OCI-LY7 (cell line): ENCODE measurements at regions not wholly inside any gene's neighbourhood (a gene's known extent, or its start where the extent isn't known, plus 50 kb on each side); places are given as distances from the start of the nearest gene placed in this dataset.

Source experiments
- BruUV-seq: library from RNA; stranded (reverse); fragments of 400-500 nt; replicated peaks from 2 replicates; lab custom pipeline; 2021; lab: Mats Ljungman, UMichigan
- CTCF ChIA-PET: fragments of 300-600 bp; sonication (Branson Sonifier 250); formaldehyde crosslinking; loops from one replicate; lab custom pipeline; 2022; ENCODE audit warnings: antibody characterized with exemption; ENCODE audit not compliant: unreplicated experiment; lab: Charles Lee
- POLR2A ChIA-PET: fragments of 300-600 bp; sonication (Branson Sonifier 250); formaldehyde crosslinking; loops from one replicate; lab custom pipeline; 2022; ENCODE audit warnings: antibody characterized with exemption; lab: Charles Lee
- DNase-seq: peaks from one replicate; pipeline ENCODE4 v3.0.0-alpha.2; 2015; ENCODE audit warnings: low spot score
- H2AFZ ChIP-seq: fragments of 200-600 bp; sonication (generic), shearing (Covaris generic); 2 replicates; pipeline ENCODE4 v1.6.1; 2014; ENCODE audit warnings: mild to moderate bottlenecking, antibody characterized with exemption, low read length, moderate library complexity
- H3K27ac ChIP-seq: fragments of 200-600 bp; sonication (generic); 2 replicates; pipeline ENCODE4 v1.5.1; 2014; ENCODE audit warnings: mixed run types, low read depth, mild to moderate bottlenecking, moderate library complexity, low read length, inconsistent platforms; ENCODE audit not compliant: poor library complexity, severe bottlenecking
- H3K36me3 ChIP-seq: fragments of 200-600 bp; sonication (generic); 2 replicates; pipeline ENCODE4 v1.6.1; 2014; ENCODE audit warnings: mild to moderate bottlenecking, antibody characterized with exemption, low read length, moderate library complexity, mixed read lengths; ENCODE audit not compliant: insufficient read depth
- H3K4me1 ChIP-seq: fragments of 200-600 bp; sonication (generic); 2 replicates; pipeline ENCODE4 v1.5.1; 2014; ENCODE audit warnings: mild to moderate bottlenecking, low read length; ENCODE audit not compliant: insufficient read depth, poor library complexity, severe bottlenecking
- H3K4me2 ChIP-seq: fragments of 200-600 bp; sonication (generic); 2 replicates; pipeline ENCODE4 v1.6.1; 2014; ENCODE audit warnings: mild to moderate bottlenecking, low read length
- H3K4me3 ChIP-seq: fragments of 200-600 bp; sonication (generic); 2 replicates; pipeline ENCODE4 v1.5.1; 2014; ENCODE audit warnings: mild to moderate bottlenecking, low read depth, low read length; ENCODE audit not compliant: poor library complexity, severe bottlenecking
- H3K79me2 ChIP-seq: fragments of 200-600 bp; sonication (generic); 2 replicates; pipeline ENCODE4 v1.6.1; 2016; ENCODE audit warnings: low read depth, mild to moderate bottlenecking, low read length, moderate library complexity, mixed read lengths; ENCODE audit not compliant: insufficient read depth
- H3K9me2 ChIP-seq: fragments of 200-600 bp; sonication (generic); 2 replicates; pipeline ENCODE4 v1.6.1; 2016; ENCODE audit warnings: mild to moderate bottlenecking, low read length, mixed read lengths; ENCODE audit not compliant: insufficient read depth
- H3K9me3 ChIP-seq: fragments of 200-600 bp; sonication (generic); 2 replicates; pipeline ENCODE4 v1.6.1; 2014; ENCODE audit warnings: mild to moderate bottlenecking, mixed run types, low read length, mixed read lengths
- H4K20me1 ChIP-seq: fragments of 200-600 bp; sonication (generic); 2 replicates; pipeline ENCODE4 v1.6.1; 2014; ENCODE audit warnings: mild to moderate bottlenecking, antibody characterized with exemption, low read length, moderate library complexity, mixed read lengths; ENCODE audit not compliant: insufficient read depth
- EZH2phosphoT487 ChIP-seq: fragments of 200-600 bp; sonication (generic); IDR thresholded peaks from 2 replicates; pipeline ENCODE4 v1.6.1; 2018; ENCODE audit warnings: low read depth, borderline replicate concordance, mild to moderate bottlenecking, mixed run types, antibody characterized with exemption, low read length, moderate library complexity, mixed read lengths
- intact Hi-C: fragments of 100-400 bp; cut with micrococcal nuclease; formaldehyde crosslinking; loops from one replicate; pipeline ENCODE4 v1.10.0; 2022; ENCODE audit not compliant: unreplicated experiment
- TF ChIP-seq, protein P1 (sequence below): fragments of 200-600 bp; sonication (generic); conservative IDR thresholded peaks from 2 replicates; pipeline ENCODE4 v1.5.1; 2014; ENCODE audit warnings: mild to moderate bottlenecking, antibody characterized with exemption, low read length, moderate library complexity, mixed read lengths

DNA sequence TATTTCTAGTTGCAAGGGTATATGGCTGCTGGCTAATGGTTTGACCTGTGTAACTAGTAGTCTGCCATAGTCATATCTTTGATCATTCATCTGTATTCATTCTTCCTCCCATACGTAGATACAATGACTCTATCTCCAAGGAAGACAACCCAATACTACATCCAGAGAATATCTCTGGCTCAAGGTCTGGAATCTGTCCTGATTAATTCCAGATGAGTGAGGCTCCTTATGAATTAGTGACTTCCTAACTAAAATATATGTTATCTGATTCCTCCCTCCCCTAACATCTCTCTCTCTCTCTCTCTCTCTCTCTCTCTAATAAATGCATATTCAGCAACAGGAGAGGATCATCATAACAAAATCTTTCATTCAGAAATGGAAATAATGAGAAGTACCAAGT, 641.5 kb downstream of the FAT4 start:
- POLR2A ChIA-PET: no interaction called here

DNA sequence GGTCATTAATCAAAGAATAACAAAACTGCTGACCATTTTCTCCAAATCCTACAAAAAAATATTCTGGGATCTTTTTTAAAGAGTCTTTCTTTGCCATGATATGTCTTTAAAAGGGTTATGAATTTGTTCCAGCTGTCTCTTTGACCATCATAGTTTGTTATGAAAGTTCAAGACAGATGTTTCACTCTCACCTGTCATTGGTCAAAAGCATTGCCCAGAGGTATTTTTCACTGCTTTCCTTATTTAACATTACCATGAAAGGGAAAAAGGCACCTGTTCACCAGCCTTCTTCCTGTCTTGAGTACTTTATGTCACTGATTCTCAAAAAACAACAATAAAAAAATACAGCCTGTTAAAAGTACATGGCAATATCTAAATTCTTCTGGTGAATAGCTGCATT, 643.8 kb downstream of the FAT4 start:
- Histone ChIP-seq H3K36me3 (no peaks in the 10 kb centered on the region), H4K20me1 (no peaks in the 10 kb centered on the region), H3K79me2 (no peaks in the 10 kb centered on the region), H3K4me2 (no peak overlapping the region), H3K4me3 (no peak overlapping the region), H3K9me2 (no peaks in the 10 kb centered on the region), H2AFZ (no peak overlapping the region), H3K9me3 (no peaks in the 10 kb centered on the region), H3K27ac (no peak overlapping the region), H3K4me1 (no peaks in the 10 kb centered on the region)
- no TSS peak for BruUV-seq
- ChIA-PET CTCF (no interaction called here), POLR2A (interaction anchor here (0.6 kb wide), 2 partner anchors 47 to 147 kb away, joined by 3 read pairs; no protein-coding TSS in a partner anchor)
- TF ChIP-seq, protein P1, sequence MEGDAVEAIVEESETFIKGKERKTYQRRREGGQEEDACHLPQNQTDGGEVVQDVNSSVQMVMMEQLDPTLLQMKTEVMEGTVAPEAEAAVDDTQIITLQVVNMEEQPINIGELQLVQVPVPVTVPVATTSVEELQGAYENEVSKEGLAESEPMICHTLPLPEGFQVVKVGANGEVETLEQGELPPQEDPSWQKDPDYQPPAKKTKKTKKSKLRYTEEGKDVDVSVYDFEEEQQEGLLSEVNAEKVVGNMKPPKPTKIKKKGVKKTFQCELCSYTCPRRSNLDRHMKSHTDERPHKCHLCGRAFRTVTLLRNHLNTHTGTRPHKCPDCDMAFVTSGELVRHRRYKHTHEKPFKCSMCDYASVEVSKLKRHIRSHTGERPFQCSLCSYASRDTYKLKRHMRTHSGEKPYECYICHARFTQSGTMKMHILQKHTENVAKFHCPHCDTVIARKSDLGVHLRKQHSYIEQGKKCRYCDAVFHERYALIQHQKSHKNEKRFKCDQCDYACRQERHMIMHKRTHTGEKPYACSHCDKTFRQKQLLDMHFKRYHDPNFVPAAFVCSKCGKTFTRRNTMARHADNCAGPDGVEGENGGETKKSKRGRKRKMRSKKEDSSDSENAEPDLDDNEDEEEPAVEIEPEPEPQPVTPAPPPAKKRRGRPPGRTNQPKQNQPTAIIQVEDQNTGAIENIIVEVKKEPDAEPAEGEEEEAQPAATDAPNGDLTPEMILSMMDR: no peak
- TF ChIP-seq EZH2phosphoT487: no peak
- DNase-seq: no peak
- intact Hi-C loops: no loop called here

More for the DNA sequence above, 641.5 kb downstream of the FAT4 start:
- no peak for DNase-seq
- TF ChIP-seq EZH2phosphoT487: no peak
- TF ChIP-seq, protein P1: no peak
- Histone ChIP-seq H3K9me3 (no peaks in the 10 kb centered on the region), H3K27ac (no peak overlapping the region), H3K9me2 (no peaks in the 10 kb centered on the region), H3K4me1 (no peaks in the 10 kb centered on the region), H3K36me3 (no peaks in the 10 kb centered on the region), H3K79me2 (no peaks in the 10 kb centered on the region), H3K4me2 (no peak overlapping the region), H2AFZ (no peak overlapping the region), H4K20me1 (no peaks in the 10 kb centered on the region), H3K4me3 (no peak overlapping the region)
- no TSS peak for BruUV-seq
- CTCF ChIA-PET: no interaction called here
- intact Hi-C loops: no loop called here

DNA sequence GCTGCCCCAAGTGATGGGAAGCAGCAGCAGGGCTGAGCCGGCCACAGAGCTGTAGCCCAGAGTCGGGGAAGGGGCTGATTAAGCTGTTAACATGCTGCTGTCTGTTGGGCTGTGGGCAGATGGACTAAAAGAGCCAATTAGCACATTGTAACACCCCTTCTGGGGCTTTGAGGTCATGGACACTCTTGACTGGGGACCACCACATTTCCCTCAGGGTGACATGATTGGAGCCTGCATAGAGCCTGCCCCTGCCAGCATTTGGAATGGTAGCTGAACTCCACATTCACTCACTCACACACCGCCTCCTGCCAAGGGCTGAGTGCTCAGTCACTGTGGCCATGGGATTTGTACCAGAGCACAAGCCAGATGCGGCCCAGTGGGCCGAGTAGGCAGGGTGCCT, 646.9 kb downstream of the FAT4 start:
- intact Hi-C loops: no loop called here
- POLR2A ChIA-PET: no interaction called here
- Histone ChIP-seq H3K79me2 (no peaks in the 10 kb centered on the region), H3K27ac (no peak overlapping the region), H4K20me1 (no peaks in the 10 kb centered on the region), H3K9me3 (no peaks in the 10 kb centered on the region), H3K9me2 (no peaks in the 10 kb centered on the region), H3K4me3 (no peak overlapping the region), H3K4me1 (no peaks in the 10 kb centered on the region), H2AFZ (no peak overlapping the region), H3K4me2 (no peak overlapping the region), H3K36me3 (no peaks in the 10 kb centered on the region)
- BruUV-seq: no TSS peak
- CTCF ChIA-PET: no interaction called here
- no peak for DNase-seq
- no peak for TF ChIP-seq EZH2phosphoT487
- TF ChIP-seq, protein P1: no peak
